ENCODE measurements at regions not wholly inside any gene's neighbourhood (a gene's known extent, or its start where the extent isn't known, plus 50 kb on each side); places are given as distances from the start of the nearest gene placed in this dataset.
"Not testable (repeated sequence)": the region's sequence is repeated elsewhere in the genome, so short reads cannot be mapped to it uniquely, and the experiment has no call there.

- no peak for TF ChIP-seq CTCF (IDR thresholded peaks at IDR 0.05; ENCODE audit: control insufficient read depth, extremely low read depth, insufficient read depth)
- no peak overlapping the region for H3K4me3 ChIP-seq (ENCODE audit: low read depth, low read length)
- DNase-seq (ENCODE audit: low read depth) = no peak
Measured at GRCh38 chr3:15899388-15899787, 101.6 kb upstream of the ANKRD28 start.

DNA sequence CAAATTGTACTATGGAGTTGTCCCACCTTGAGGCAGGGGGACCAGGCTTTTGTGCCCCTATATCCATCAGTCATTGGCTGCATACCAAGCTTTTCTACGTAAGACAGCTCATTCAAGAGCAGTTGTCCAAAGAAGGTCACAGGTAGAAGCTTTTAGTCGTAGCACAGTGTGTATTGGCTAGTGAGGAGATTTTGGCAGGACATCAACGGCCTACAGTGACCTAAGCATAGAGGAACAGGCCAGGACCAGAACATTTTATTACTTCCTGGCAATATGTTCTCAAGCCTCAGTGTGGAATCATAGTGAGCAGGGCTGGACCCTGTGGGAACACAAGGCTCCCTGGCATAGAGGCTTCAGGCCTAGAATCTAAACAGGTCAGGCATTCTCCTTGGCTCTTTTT is 105.4 kb upstream of the ANKRD28 start:
- DNase-seq (ENCODE audit: low read depth) = peak; percentile 99
- H3K4me3 ChIP-seq (ENCODE audit: low read depth, low read length) = no peak overlapping the region
- no peak for TF ChIP-seq CTCF (IDR thresholded peaks at IDR 0.05; ENCODE audit: control insufficient read depth, extremely low read depth, insufficient read depth)

- no peak for TF ChIP-seq CTCF (IDR thresholded peaks at IDR 0.05; ENCODE audit: control insufficient read depth, extremely low read depth, insufficient read depth)
Measured at GRCh38 chr3:15903759-15904720, 106.3 kb upstream of the ANKRD28 start.

DNA sequence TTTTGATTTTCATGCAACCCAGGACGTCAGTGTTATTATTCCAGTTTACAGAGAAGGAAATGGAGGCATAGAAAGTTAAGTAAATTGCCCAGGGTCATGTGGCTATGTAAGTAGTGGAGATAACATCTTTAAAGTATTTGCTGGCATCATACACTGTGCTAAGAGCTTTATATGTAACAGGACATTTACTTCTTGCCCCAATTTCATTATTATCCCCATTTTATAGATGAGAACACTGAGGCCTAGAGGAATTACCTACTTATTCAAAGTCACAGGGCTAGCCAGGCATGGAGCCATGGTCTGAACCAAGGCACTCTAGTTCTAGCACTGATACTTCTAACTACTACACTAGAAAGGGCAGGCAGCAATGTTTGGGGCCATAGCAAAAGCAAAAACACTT is 107.3 kb upstream of the ANKRD28 start:
- no peak overlapping the region for H3K4me3 ChIP-seq (ENCODE audit: low read depth, low read length)
- peak; percentile 70 for DNase-seq (ENCODE audit: low read depth)
- no peak for TF ChIP-seq CTCF (IDR thresholded peaks at IDR 0.05; ENCODE audit: control insufficient read depth, extremely low read depth, insufficient read depth)

More at GRCh38 chr3:15903759-15904720, 106.3 kb upstream of the ANKRD28 start:
- no peak overlapping the region for H3K4me3 ChIP-seq (ENCODE audit: low read depth, low read length)
- peak; percentile 84 for DNase-seq (ENCODE audit: low read depth)

DNA sequence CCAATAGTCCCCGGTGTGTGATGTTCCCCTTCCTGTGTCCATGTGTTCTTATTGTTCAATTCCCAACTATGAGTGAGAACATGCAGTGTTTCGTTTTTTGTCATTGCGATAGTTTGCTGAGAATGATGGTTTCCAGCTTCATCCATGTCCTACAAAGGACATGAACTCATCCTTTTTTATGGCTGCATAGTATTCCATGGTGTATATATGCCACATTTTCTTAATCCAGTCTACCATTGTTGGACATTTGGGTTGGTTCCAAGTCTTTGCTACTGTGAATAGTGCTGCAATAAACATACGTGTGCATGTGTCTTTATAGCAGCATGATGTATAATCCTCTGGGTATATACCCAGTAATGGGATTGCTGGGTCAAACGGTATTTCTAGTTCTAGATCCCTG is 109.6 kb upstream of the ANKRD28 start:
- DNase-seq (ENCODE audit: low read depth); H3K4me3 ChIP-seq (ENCODE audit: low read depth, low read length): not testable (repeated sequence)

- no peak for TF ChIP-seq CTCF (IDR thresholded peaks at IDR 0.05; ENCODE audit: control insufficient read depth, extremely low read depth, insufficient read depth)
- no peak overlapping the region for H3K4me3 ChIP-seq (ENCODE audit: low read depth, low read length)
- DNase-seq (ENCODE audit: low read depth) = no peak
Measured at GRCh38 chr3:15918988-15919387, 121.2 kb upstream of the ANKRD28 start.

DNA sequence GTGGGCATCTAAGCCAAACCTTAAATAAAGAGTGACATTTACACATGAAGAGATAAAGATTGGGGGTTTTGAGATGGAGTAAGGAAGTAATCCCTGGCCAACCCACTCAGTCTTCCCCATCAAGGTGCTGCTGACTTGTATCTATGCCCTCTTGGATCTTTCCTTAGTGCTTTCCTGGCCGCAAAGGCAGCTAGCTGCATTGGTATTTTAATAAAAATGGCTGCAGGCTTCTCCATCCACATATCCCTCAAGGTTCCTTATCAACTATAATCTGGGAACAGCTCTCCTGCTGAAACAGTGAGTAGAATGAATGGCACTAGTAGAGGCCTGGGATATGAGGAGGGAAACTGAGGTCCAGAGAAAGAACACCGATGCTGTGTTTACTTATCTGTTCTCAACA is 122.2 kb upstream of the ANKRD28 start:
- no peak overlapping the region for H3K4me3 ChIP-seq (ENCODE audit: low read depth, low read length)
- no peak for DNase-seq (ENCODE audit: low read depth)
- no peak for TF ChIP-seq CTCF (IDR thresholded peaks at IDR 0.05; ENCODE audit: control insufficient read depth, extremely low read depth, insufficient read depth)

Measured in LNCaP clone FGC (cell line).